Liver (tissue), 8 donors: ENCODE measurements at regions not wholly inside any gene's neighbourhood (a gene's known extent, or its start where the extent isn't known, plus 50 kb on each side); places are given as distances from the start of the nearest gene placed in this dataset.

Experiments used
- DNase-seq: peaks from one replicate; pipeline ENCODE4 v3.0.0-alpha.2; 2017; ENCODE audit warnings: low spot score
- H3K27ac ChIP-seq, 2 donors: one replicate each; pipeline ENCODE4 v1.7.0; 2013; ENCODE audit warnings: inconsistent platforms in 2 of 2, low read length in 2 of 2, control low read depth in 1 of 2, low read depth in 1 of 2, mild to moderate bottlenecking in 1 of 2
- H3K27me3 ChIP-seq, 4 donors: one replicate each; pipeline versions ENCODE4 v1.6.1 to v1.7.0; 2013; ENCODE audit warnings: low read length in 3 of 4, inconsistent platforms in 1 of 4, mild to moderate bottlenecking in 1 of 4, moderate library complexity in 1 of 4; ENCODE audit not compliant: control insufficient read depth in 4 of 4, insufficient read depth in 4 of 4
- H3K36me3 ChIP-seq, 4 donors: one replicate each; pipeline versions ENCODE4 v1.6.1 to v1.7.0; 2013; ENCODE audit warnings: low read length in 3 of 4, mild to moderate bottlenecking in 3 of 4, low read depth in 1 of 4, moderate library complexity in 1 of 4; ENCODE audit not compliant: control insufficient read depth in 4 of 4, insufficient read depth in 3 of 4
- H3K4me1 ChIP-seq, 4 donors: one replicate each; pipeline versions ENCODE4 v1.6.1 to v1.7.0; 2013; ENCODE audit warnings: low read length in 3 of 4, mild to moderate bottlenecking in 3 of 4, moderate library complexity in 1 of 4; ENCODE audit not compliant: control insufficient read depth in 4 of 4, insufficient read depth in 4 of 4
- H3K4me3 ChIP-seq, 3 donors: one replicate each; pipeline versions ENCODE4 v1.6.1 to v1.7.0; 2013; ENCODE audit warnings: low read length in 3 of 3, control low read depth in 1 of 3, low read depth in 1 of 3, mild to moderate bottlenecking in 1 of 3
- H3K9ac ChIP-seq, 2 donors: one replicate each; pipeline ENCODE4 v1.7.0; 2013; ENCODE audit warnings: low read length in 2 of 2, mild to moderate bottlenecking in 2 of 2, moderate library complexity in 2 of 2, control low read depth in 1 of 2, low read depth in 1 of 2
- H3K9me3 ChIP-seq, 4 donors: one replicate each; pipeline versions ENCODE4 v1.6.1 to v1.7.0; 2013; ENCODE audit warnings: low read length in 3 of 4; ENCODE audit not compliant: control insufficient read depth in 4 of 4
- EGR1 ChIP-seq, 2 donors: IDR thresholded peaks; 2 replicates each; pipeline ENCODE4 v1.6.1; 2016 to 2018; ENCODE audit warnings: antibody characterized with exemption in 2 of 2, low read depth in 2 of 2
- FOXA1 ChIP-seq: IDR thresholded peaks from 2 replicates; pipeline ENCODE4 v1.6.1; 2016; ENCODE audit warnings: antibody characterized with exemption
- FOXA2 ChIP-seq: IDR thresholded peaks from 2 replicates; pipeline ENCODE4 v1.6.1; 2016; ENCODE audit warnings: antibody characterized with exemption
- GABPA ChIP-seq, 2 donors: IDR thresholded peaks in 1 of 2; conservative IDR thresholded peaks in 1 of 2; 2 replicates each; pipeline ENCODE4 v1.6.1; 2016; ENCODE audit warnings: antibody characterized with exemption in 2 of 2, mild to moderate bottlenecking in 1 of 2, moderate library complexity in 1 of 2
- HNF4A ChIP-seq, 2 donors: conservative IDR thresholded peaks; 2 replicates each; pipeline ENCODE4 v1.6.1; 2016; ENCODE audit warnings: antibody characterized with exemption in 2 of 2, mild to moderate bottlenecking in 2 of 2
- HNF4G ChIP-seq: IDR thresholded peaks from 2 replicates; pipeline ENCODE4 v1.6.1; 2016; ENCODE audit warnings: antibody characterized with exemption
- JUND ChIP-seq, 2 donors: IDR thresholded peaks; 2 replicates each; pipeline ENCODE4 v1.6.1; 2016; ENCODE audit warnings: antibody characterized with exemption in 2 of 2
- NR2F2 ChIP-seq: IDR thresholded peaks from 2 replicates; pipeline ENCODE4 v1.6.1; 2016; ENCODE audit warnings: antibody characterized with exemption
- RAD21 ChIP-seq, 2 donors: IDR thresholded peaks; 2 replicates each; pipeline ENCODE4 v1.6.1; 2016; ENCODE audit warnings: antibody characterized with exemption in 2 of 2, mild to moderate bottlenecking in 2 of 2
- RXRA ChIP-seq, 2 donors: IDR thresholded peaks; 2 replicates each; pipeline ENCODE4 v1.6.1; 2017 to 2018; ENCODE audit warnings: antibody characterized with exemption in 2 of 2, mild to moderate bottlenecking in 1 of 2
- SP1 ChIP-seq: IDR thresholded peaks from 2 replicates; pipeline ENCODE4 v1.6.1; 2018; ENCODE audit warnings: antibody characterized with exemption, mild to moderate bottlenecking
- TAF1 ChIP-seq: conservative IDR thresholded peaks from 2 replicates; pipeline ENCODE4 v1.6.1; 2016; ENCODE audit warnings: antibody characterized with exemption, mild to moderate bottlenecking
- YY1 ChIP-seq: IDR thresholded peaks from 2 replicates; pipeline ENCODE4 v1.6.1; 2016; ENCODE audit warnings: antibody characterized with exemption, mild to moderate bottlenecking
- WGBS: extraction: QIAGEN DNeasy Blood & Tissue Kit; methylation state at CpG from one replicate; pipeline ENCODE4 v1.1.7; 2013; 5-methylcytosine and 5-hydroxymethylcytosine counted together
- TF ChIP-seq, protein P1 (sequence below): fragments of 150-350 bp; IDR thresholded peaks from 2 replicates; pipeline ENCODE4 v1.5.1; 2017; ENCODE audit warnings: improper control_type of control experiment, low read depth, low read length; ENCODE audit not compliant: missing input control
- TF ChIP-seq, protein P2 (sequence below): IDR thresholded peaks from 2 replicates; pipeline ENCODE4 v1.6.1; 2016; ENCODE audit warnings: antibody characterized with exemption, mild to moderate bottlenecking
- TF ChIP-seq, protein P3 (sequence below): IDR thresholded peaks from 2 replicates; pipeline ENCODE4 v1.6.1; 2016; ENCODE audit warnings: antibody characterized with exemption
- TF ChIP-seq, protein P4 (sequence below): IDR thresholded peaks from 2 replicates; pipeline ENCODE4 v1.6.1; 2016; ENCODE audit warnings: antibody characterized with exemption
- TF ChIP-seq, protein P5 (sequence below): IDR thresholded peaks from 2 replicates; pipeline ENCODE4 v1.6.1; 2016; ENCODE audit warnings: antibody characterized with exemption
- donor health status: healthy.
- donor health status: healthy.
- donor health status: healthy.
- donor health status: healthy.
- donor health status: healthy.

DNA sequence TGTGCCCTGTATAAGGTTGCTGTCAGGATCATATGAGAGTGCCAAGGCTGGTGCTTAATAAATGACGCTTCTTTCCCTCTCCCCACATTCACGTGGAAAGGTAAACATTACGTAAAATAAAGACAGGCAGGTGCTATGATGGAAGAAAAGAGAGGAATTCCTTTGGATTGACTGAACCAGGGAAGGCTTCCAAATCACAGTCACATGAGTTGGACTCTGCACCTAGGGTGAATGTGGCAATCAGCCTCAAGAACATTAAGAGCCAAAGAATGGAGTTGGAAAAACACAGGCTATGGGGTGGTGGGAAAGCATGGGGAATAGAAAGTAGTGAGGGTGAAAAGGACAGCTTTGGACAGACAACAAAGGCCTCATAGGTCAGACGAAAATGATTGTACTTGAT is 473.1 kb downstream of the VRK1 start:
- peaks cover 0 to 3% (median 0%) of the 10 kb centered on the region in 4 donors for H3K27me3 ChIP-seq
- no peak overlapping the region for H3K9ac ChIP-seq
- peaks cover 0 to 6% (median 1%) of the 10 kb centered on the region in 4 donors for H3K4me1 ChIP-seq
- H3K9me3 ChIP-seq = no peaks in the 10 kb centered on the region
- WGBS = 30% methylated on average over 4 of the region's 4 CpGs
- H3K27ac ChIP-seq = no peak overlapping the region
- no peak for DNase-seq
- H3K36me3 ChIP-seq = no peaks in the 10 kb centered on the region
- no peak overlapping the region for H3K4me3 ChIP-seq
- TF ChIP-seq, protein P1, sequence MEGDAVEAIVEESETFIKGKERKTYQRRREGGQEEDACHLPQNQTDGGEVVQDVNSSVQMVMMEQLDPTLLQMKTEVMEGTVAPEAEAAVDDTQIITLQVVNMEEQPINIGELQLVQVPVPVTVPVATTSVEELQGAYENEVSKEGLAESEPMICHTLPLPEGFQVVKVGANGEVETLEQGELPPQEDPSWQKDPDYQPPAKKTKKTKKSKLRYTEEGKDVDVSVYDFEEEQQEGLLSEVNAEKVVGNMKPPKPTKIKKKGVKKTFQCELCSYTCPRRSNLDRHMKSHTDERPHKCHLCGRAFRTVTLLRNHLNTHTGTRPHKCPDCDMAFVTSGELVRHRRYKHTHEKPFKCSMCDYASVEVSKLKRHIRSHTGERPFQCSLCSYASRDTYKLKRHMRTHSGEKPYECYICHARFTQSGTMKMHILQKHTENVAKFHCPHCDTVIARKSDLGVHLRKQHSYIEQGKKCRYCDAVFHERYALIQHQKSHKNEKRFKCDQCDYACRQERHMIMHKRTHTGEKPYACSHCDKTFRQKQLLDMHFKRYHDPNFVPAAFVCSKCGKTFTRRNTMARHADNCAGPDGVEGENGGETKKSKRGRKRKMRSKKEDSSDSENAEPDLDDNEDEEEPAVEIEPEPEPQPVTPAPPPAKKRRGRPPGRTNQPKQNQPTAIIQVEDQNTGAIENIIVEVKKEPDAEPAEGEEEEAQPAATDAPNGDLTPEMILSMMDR = no peak
- TF ChIP-seq, protein P2, sequence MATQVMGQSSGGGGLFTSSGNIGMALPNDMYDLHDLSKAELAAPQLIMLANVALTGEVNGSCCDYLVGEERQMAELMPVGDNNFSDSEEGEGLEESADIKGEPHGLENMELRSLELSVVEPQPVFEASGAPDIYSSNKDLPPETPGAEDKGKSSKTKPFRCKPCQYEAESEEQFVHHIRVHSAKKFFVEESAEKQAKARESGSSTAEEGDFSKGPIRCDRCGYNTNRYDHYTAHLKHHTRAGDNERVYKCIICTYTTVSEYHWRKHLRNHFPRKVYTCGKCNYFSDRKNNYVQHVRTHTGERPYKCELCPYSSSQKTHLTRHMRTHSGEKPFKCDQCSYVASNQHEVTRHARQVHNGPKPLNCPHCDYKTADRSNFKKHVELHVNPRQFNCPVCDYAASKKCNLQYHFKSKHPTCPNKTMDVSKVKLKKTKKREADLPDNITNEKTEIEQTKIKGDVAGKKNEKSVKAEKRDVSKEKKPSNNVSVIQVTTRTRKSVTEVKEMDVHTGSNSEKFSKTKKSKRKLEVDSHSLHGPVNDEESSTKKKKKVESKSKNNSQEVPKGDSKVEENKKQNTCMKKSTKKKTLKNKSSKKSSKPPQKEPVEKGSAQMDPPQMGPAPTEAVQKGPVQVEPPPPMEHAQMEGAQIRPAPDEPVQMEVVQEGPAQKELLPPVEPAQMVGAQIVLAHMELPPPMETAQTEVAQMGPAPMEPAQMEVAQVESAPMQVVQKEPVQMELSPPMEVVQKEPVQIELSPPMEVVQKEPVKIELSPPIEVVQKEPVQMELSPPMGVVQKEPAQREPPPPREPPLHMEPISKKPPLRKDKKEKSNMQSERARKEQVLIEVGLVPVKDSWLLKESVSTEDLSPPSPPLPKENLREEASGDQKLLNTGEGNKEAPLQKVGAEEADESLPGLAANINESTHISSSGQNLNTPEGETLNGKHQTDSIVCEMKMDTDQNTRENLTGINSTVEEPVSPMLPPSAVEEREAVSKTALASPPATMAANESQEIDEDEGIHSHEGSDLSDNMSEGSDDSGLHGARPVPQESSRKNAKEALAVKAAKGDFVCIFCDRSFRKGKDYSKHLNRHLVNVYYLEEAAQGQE = no peak
- no peak for TF ChIP-seq NR2F2
- TF ChIP-seq, protein P3, sequence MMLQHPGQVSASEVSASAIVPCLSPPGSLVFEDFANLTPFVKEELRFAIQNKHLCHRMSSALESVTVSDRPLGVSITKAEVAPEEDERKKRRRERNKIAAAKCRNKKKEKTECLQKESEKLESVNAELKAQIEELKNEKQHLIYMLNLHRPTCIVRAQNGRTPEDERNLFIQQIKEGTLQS = no peak
- TF ChIP-seq RXRA (IDR thresholded peaks at IDR 0.05) = peak in 1 of 2 donors; percentile 46
- TF ChIP-seq, protein P4, sequence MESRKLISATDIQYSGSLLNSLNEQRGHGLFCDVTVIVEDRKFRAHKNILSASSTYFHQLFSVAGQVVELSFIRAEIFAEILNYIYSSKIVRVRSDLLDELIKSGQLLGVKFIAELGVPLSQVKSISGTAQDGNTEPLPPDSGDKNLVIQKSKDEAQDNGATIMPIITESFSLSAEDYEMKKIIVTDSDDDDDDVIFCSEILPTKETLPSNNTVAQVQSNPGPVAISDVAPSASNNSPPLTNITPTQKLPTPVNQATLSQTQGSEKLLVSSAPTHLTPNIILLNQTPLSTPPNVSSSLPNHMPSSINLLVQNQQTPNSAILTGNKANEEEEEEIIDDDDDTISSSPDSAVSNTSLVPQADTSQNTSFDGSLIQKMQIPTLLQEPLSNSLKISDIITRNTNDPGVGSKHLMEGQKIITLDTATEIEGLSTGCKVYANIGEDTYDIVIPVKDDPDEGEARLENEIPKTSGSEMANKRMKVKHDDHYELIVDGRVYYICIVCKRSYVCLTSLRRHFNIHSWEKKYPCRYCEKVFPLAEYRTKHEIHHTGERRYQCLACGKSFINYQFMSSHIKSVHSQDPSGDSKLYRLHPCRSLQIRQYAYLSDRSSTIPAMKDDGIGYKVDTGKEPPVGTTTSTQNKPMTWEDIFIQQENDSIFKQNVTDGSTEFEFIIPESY = no peak
- TF ChIP-seq, protein P5, sequence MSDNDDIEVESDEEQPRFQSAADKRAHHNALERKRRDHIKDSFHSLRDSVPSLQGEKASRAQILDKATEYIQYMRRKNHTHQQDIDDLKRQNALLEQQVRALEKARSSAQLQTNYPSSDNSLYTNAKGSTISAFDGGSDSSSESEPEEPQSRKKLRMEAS = no peak
- no peak for TF ChIP-seq GABPA (IDR thresholded peaks at IDR 0.05 in 1 of 2, conservative IDR thresholded peaks at IDR 0.05 in 1 of 2)
- TF ChIP-seq JUND (IDR thresholded peaks at IDR 0.05) = peak; percentile 21 to 56
- TF ChIP-seq SP1 = peak; percentile 33
- TF ChIP-seq FOXA1 = no peak
- TF ChIP-seq FOXA2 = no peak
- TF ChIP-seq YY1 = no peak
- TF ChIP-seq RAD21 (IDR thresholded peaks at IDR 0.05) = no peak
- no peak for TF ChIP-seq EGR1 (IDR thresholded peaks at IDR 0.05; ENCODE audit: low read depth in 2 of 2)
- no peak for TF ChIP-seq TAF1
- TF ChIP-seq HNF4G = peak; percentile 23
- TF ChIP-seq HNF4A (conservative IDR thresholded peaks at IDR 0.05) = peak; percentile 86 to 92
